Endodermal cell (in vitro differentiated cells): ENCODE measurements at regions not wholly inside any gene's neighbourhood (a gene's known extent, or its start where the extent isn't known, plus 50 kb on each side); places are given as distances from the start of the nearest gene placed in this dataset.

ENCODE experiments used
- DNase-seq: peaks from one replicate; pipeline ENCODE4 v3.0.0-alpha.2; 2017
- H3K27ac ChIP-seq: 2 replicates; pipeline ENCODE4 v1.5.1; 2013; ENCODE audit warnings: mild to moderate bottlenecking, low read depth, low read length, moderate library complexity
- H3K27me3 ChIP-seq: 2 replicates; pipeline ENCODE4 v1.6.1; 2013; ENCODE audit warnings: mild to moderate bottlenecking, low read length, moderate library complexity; ENCODE audit not compliant: insufficient read depth, control insufficient read depth, poor library complexity, severe bottlenecking
- H3K36me3 ChIP-seq: 2 replicates; pipeline ENCODE4 v1.7.0; 2013; ENCODE audit warnings: mild to moderate bottlenecking, low read length, moderate library complexity; ENCODE audit not compliant: control insufficient read depth, insufficient read depth
- H3K4me1 ChIP-seq: one replicate; pipeline ENCODE4 v1.7.0; 2013; ENCODE audit warnings: low read length; ENCODE audit not compliant: control insufficient read depth, insufficient read depth
- H3K4me3 ChIP-seq: 2 replicates; pipeline ENCODE4 v1.5.1; 2013; ENCODE audit warnings: mild to moderate bottlenecking, low read length, moderate library complexity
- H3K9ac ChIP-seq: 2 replicates; pipeline ENCODE4 v1.6.1; 2013; ENCODE audit warnings: mild to moderate bottlenecking, low read length, moderate library complexity; ENCODE audit not compliant: poor library complexity, severe bottlenecking; ENCODE audit errors: extremely low read depth
- H3K9me3 ChIP-seq: 2 replicates; pipeline ENCODE4 v1.6.1; 2013; ENCODE audit warnings: mild to moderate bottlenecking, low read length, moderate library complexity; ENCODE audit not compliant: control insufficient read depth
- H3K27ac Mint-ChIP-seq: 2 replicates; pipeline ENCODE4 v1.8.0; 2020; ENCODE audit warnings: mixed read lengths
- H3K27me3 Mint-ChIP-seq: 2 replicates; pipeline ENCODE4 v1.8.0; 2021; ENCODE audit warnings: mild to moderate bottlenecking, mixed read lengths; ENCODE audit not compliant: insufficient read depth
- H3K36me3 Mint-ChIP-seq: 2 replicates; pipeline ENCODE4 v1.8.0; 2020; ENCODE audit warnings: low read depth, mixed read lengths
- H3K4me1 Mint-ChIP-seq: 2 replicates; pipeline ENCODE4 v1.8.0; 2020; ENCODE audit warnings: mixed read lengths
- H3K4me3 Mint-ChIP-seq: 2 replicates; pipeline ENCODE4 v1.8.0; 2020; ENCODE audit warnings: mild to moderate bottlenecking, moderate library complexity, mixed read lengths
- H3K9me3 Mint-ChIP-seq: 2 replicates; pipeline ENCODE4 v1.8.0; 2020; ENCODE audit warnings: mild to moderate bottlenecking, mixed read lengths
- CTCF ChIP-seq: fragments of 200-600 bp; sonication (generic); conservative IDR thresholded peaks from 2 replicates; pipeline ENCODE4 v1.5.0; 2021; ENCODE audit warnings: antibody characterized with exemption, mild to moderate bottlenecking
- WGBS, 2 experiments: methylation state at CpG; one replicate each; pipeline versions ENCODE4 v1.1.5 to v1.1.7; 2013; ENCODE audit warnings: missing lambda C conversion rate in 2 of 2, mixed read lengths in 1 of 2; ENCODE audit not compliant: insufficient coverage in 1 of 2, insufficient read length in 1 of 2; 5-methylcytosine and 5-hydroxymethylcytosine counted together

- H3K4me3 ChIP-seq, result no peak overlapping the region
- peaks cover 15% of the 10 kb centered on the region for H3K4me1 Mint-ChIP-seq
- peaks cover 16% of the 10 kb centered on the region for H3K4me1 ChIP-seq
- H3K9me3 ChIP-seq, result no peaks in the 10 kb centered on the region
- no peaks in the 10 kb centered on the region for H3K9me3 Mint-ChIP-seq
- no peaks in the 10 kb centered on the region for H3K27me3 Mint-ChIP-seq
- no peaks in the 10 kb centered on the region for H3K36me3 Mint-ChIP-seq
- no peak overlapping the region for H3K9ac ChIP-seq
- no peak for TF ChIP-seq CTCF
- no peak overlapping the region for H3K27ac ChIP-seq
- H3K36me3 ChIP-seq, result no peaks in the 10 kb centered on the region
- no peak overlapping the region for H3K4me3 Mint-ChIP-seq
- no peak overlapping the region for H3K27ac Mint-ChIP-seq
- no peaks in the 10 kb centered on the region for H3K27me3 ChIP-seq
- no peak for DNase-seq
- WGBS, 2 experiments, result 100% methylated on average over 1 of the region's 1 CpG; no CpG with 5 or more reads in 1 of the 2 experiments
Measured at GRCh38 chr1:119226321-119226720, 85.9 kb upstream of the WARS2 start.

GRCh38 chr1:119226913-119227312 lies 86.5 kb upstream of the WARS2 start:
- Mint-ChIP-seq H3K9me3 (no peaks in the 10 kb centered on the region), H3K27ac (no peak overlapping the region), H3K4me1 (peaks cover 15% of the 10 kb centered on the region), H3K36me3 (no peaks in the 10 kb centered on the region), H3K4me3 (no peak overlapping the region), H3K27me3 (no peaks in the 10 kb centered on the region)
- TF ChIP-seq CTCF, result no peak
- Histone ChIP-seq H3K9me3 (no peaks in the 10 kb centered on the region), H3K36me3 (no peaks in the 10 kb centered on the region), H3K4me1 (peaks cover 16% of the 10 kb centered on the region), H3K27me3 (no peaks in the 10 kb centered on the region), H3K4me3 (no peak overlapping the region), H3K9ac (no peak overlapping the region), H3K27ac (peak overlapping the region; percentile 33)
- DNase-seq, result no peak
- 91 to 92% methylated on average over 2 to 3 of the region's 3 CpGs for WGBS, 2 experiments

GRCh38 chr1:119227456-119227855 lies 87.0 kb upstream of the WARS2 start:
- peak; percentile 58 for DNase-seq
- peak overlapping the region; percentile 4 for H3K27ac Mint-ChIP-seq
- no peak for TF ChIP-seq CTCF
- H3K27me3 Mint-ChIP-seq, result no peaks in the 10 kb centered on the region
- Histone ChIP-seq H3K27ac (peak overlapping the region; percentile 33), H3K4me1 (peaks cover 16% of the 10 kb centered on the region), H3K9me3 (no peaks in the 10 kb centered on the region), H3K4me3 (no peak overlapping the region), H3K9ac (no peak overlapping the region), H3K27me3 (no peaks in the 10 kb centered on the region), H3K36me3 (no peaks in the 10 kb centered on the region)
- no peaks in the 10 kb centered on the region for H3K9me3 Mint-ChIP-seq
- no peaks in the 10 kb centered on the region for H3K36me3 Mint-ChIP-seq
- H3K4me1 Mint-ChIP-seq, result peaks cover 15% of the 10 kb centered on the region
- H3K4me3 Mint-ChIP-seq, result no peak overlapping the region
- 67% methylated on average over 2 of the region's 2 CpGs; no CpG with 5 or more reads in 1 of the 2 experiments for WGBS, 2 experiments
